SKM-1 treated with dmso at 0.1 percent for 144 hours (cell line): ENCODE measurements at regions not wholly inside any gene's neighbourhood (a gene's known extent, or its start where the extent isn't known, plus 50 kb on each side); places are given as distances from the start of the nearest gene placed in this dataset.

ENCODE experiments used
- DNase-seq: peaks from one replicate; lab custom pipeline; 2025; ENCODE audit not compliant: unreplicated experiment; lab: John Stamatoyannopoulos, UW

GRCh38 chr1:70874818-70875217 lies 172.8 kb downstream of the PTGER3 start:
- DNase-seq, result no peak

GRCh38 chr1:70877343-70877742 lies 170.3 kb downstream of the PTGER3 start:
- DNase-seq, result no peak

DNA sequence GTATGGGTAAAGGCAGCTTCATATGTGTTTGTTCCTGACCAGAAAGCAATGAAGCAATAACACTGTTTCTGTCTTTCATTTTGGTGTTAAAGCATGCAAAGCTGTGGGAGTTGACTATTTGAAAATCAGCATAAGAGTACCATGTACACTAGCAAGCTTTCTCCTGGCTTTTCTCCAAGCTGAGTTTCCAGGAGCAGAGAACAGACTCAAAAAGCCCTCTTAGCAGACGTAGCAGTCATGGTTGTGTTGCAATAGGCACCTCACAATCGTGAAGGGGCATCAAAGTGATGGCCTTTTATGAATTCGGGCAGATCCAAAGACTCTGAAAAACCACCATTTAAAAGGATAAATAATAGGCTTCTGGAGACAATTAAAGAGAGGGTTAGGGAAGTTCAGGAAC lies 159.7 kb downstream of the PTGER3 start:
- no peak for DNase-seq

DNA sequence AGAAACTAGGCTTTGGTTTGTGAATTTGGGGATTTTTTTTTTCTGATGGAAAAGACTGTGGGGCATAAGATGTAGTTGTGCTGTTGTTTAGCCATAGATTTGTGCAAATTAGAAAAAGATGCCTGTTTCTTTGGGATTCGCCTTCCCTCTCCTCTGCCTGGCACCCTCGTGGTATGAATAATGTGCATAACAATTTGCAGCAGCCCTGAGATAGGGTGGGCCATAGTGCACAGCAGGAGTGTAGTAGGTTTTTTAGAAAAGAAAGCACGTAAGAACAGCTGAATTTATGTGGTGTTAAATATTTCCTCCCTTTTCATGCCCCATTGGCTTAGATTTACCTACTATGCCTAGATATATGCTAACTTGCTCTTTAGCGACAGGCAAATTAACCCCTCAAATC lies 158.9 kb downstream of the PTGER3 start:
- no peak for DNase-seq

- no peak for DNase-seq
Observed at GRCh38 chr1:70890408-70890807, 157.2 kb downstream of the PTGER3 start.

DNA sequence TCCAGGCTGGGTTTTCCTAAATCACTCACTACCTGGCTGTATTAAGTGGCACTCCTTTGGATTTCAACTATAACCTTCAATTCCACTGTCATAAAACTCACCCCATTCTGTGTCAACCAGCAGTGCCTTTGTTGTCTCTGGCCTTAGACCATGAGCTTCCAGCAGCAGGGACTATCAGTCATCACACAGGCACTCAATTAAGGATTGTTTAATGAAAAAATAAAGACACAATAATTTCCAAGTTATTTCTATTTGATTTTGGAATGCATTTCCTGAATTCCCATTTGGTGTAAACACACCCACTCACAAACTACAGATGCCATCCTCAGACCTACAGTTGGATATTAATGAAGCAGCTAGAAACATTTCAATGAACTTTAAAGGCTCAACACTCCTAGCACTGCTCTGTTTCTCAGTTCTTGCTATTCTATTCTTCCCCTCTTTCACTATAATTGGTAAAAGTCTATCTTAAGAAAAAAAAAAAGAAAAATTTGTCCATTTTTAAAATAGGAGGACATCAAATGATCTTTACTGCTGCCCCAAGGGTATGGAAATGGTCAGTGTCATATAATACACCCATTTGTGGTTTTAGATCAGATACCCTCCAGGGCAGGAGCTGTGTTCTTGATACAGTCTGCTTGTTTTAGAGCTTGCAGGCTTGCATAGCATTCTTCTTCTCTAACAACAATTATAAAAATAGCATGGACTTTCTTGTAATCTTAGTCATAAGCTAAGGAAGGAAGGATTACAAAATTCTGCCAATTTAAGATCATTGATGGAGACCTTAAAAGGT lies 156.4 kb downstream of the PTGER3 start:
- DNase-seq, result no peak

DNA sequence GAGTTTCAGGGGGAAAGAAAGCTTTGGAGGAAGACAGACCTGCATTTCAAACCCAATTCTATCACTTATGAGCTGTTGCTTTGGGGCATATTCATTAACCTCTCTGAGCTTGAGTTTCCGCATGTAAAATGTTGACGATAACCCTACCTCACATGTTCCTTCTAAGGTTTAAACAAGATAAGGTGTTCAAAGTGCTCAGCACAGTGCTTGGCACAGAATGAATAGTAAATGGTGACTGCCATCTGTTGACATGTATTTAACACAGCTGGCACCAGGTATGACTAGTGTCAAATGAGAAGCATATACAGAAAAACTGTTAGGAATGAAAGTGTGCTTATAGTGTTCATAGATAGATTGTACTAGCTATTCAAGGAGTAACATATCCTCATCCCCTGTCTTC lies 155.5 kb downstream of the PTGER3 start:
- DNase-seq, result no peak

DNA sequence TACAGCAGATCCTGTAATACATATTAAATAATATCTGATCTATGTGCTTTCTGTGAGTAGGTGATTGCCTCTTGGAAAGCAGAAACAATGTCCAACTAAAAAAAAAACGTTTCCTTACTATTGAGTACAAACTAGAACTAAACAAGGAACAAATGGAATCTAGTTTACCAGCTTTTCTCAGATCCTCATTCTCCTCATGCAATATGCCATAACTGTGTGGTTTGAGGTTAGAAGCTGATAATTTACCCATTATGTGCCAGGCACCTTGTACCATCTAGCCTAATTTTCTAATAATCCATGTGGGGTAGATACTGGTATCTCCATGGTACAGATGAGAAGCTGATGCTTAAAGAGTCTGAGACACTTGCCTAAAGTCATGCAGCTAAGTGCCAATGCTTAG lies 154.7 kb downstream of the PTGER3 start:
- no peak for DNase-seq

- DNase-seq, result no peak
Observed at GRCh38 chr1:70893381-70893780, 154.2 kb downstream of the PTGER3 start.

- DNase-seq, result no peak
Observed at GRCh38 chr1:70895531-70895930, 152.1 kb downstream of the PTGER3 start.

DNA sequence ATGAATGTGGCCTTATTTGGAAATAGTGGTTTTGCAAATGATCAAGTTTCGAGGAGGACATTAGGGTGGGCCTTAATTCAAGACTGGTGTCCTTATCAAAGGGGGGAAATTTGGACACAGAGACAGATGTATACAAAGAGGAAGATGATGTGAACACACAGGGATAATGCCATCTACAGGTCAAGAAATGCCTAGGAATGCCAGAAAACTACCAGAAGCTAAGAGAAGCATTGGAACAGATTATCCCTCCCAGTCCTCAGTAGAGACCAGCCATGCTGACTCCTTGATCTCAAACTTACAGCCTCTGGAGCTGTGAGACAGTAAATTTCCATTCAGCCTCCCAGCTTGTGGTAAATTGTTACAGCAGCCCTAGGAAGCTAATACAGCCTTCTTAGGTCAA lies 151.4 kb downstream of the PTGER3 start:
- DNase-seq, result no peak

DNA sequence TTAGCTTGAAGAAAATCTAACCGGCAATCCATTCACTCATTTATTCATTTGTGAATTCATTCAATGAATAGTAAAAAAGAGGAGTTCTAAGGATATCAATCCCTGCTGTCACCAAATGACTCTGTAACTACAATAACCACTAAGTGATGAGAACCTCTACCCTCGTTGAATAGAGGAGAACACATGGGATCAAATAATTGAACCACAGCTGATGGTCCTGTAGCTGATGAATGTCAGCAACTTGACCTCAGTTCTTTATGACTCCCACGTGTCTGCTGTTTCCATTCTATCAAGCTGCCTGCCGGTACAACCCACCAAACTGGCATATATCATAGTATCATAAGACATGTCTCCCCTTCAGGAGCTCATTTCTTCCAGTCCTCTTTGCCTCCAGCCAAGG lies 150.3 kb downstream of the PTGER3 start:
- DNase-seq, result no peak

DNA sequence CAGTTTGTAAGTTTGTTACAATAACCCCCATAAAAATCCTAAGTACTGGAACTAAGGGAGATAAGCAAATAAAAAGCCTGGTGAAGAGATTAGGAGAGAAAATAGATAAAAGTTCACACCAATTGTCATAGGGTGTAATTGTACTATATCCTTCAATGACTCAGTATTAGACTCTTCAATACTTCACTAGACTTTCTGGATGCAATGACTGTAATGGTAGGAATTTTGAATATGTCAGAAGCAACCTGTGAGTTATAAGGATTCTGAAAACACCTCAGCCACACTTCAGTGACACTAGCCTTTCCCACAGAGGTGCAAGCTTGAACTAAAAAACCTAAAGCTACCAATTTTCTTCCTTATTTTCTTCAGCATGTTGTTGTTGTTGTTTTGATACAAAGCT lies 147.9 kb downstream of the PTGER3 start:
- no peak for DNase-seq

GRCh38 chr1:70902211-70902610 lies 145.4 kb downstream of the PTGER3 start:
- no peak for DNase-seq

GRCh38 chr1:70906800-70907199 lies 140.8 kb downstream of the PTGER3 start:
- DNase-seq, result no peak

GRCh38 chr1:70907563-70908310 lies 139.9 kb downstream of the PTGER3 start:
- DNase-seq, result no peak

GRCh38 chr1:70909262-70909822 lies 138.3 kb downstream of the PTGER3 start:
- DNase-seq, result no peak

GRCh38 chr1:70910013-70910412 lies 137.6 kb downstream of the PTGER3 start:
- DNase-seq, result no peak

- no peak for DNase-seq
Observed at GRCh38 chr1:70911861-70912260, 135.8 kb downstream of the PTGER3 start.

GRCh38 chr1:70914224-70914623 lies 133.4 kb downstream of the PTGER3 start:
- DNase-seq, result no peak

DNA sequence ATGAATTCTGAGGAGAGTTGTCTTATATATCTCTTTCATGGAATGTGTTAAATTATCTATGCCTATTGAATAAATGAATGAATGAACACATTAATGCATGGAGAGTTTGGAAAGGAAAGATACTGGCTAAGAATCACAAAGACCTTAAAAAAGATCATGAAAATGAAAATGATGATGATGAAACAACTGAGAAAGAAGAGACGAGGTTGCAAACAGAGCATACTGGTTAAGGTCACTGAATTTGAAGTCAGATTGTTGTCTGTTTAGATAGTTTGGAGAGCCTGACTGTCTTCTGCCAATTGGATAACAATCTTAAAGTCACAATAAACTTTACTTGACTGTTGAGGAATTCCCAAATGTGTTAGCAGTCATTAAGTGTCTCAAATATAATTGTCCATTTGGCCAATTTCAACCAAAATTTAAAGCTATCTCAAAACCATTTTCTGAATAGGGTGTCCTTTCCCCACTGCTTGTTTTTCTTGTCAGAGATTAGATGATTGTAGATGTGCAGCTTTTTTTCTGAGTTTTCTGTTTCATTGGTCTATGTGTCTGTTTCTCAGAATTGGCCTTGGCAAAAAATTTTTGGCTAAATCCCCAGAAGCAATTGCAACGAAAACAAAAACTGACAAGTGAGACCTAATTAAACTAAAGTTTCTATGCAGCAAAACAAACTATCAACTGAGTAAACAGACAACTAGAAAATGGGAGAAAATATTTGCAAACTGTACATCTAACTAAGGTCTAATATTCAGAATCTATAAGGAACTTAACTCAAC lies 132.2 kb downstream of the PTGER3 start:
- no peak for DNase-seq
